Mesenchymal stem cell (in vitro differentiated cells and primary cell): ENCODE measurements at regions not wholly inside any gene's neighbourhood (a gene's known extent, or its start where the extent isn't known, plus 50 kb on each side); places are given as distances from the start of the nearest gene placed in this dataset.

Experiments used
- DNase-seq: peaks from one replicate; pipeline ENCODE4 v3.0.0-alpha.2; 2013
- H2AFZ ChIP-seq: one replicate; pipeline ENCODE4 v1.6.1; 2013; ENCODE audit warnings: low read depth, mild to moderate bottlenecking, control low read depth, inconsistent platforms, low read length, moderate library complexity
- H2AK5ac ChIP-seq: 2 replicates; pipeline ENCODE4 v1.6.1; 2013; ENCODE audit warnings: low read length, moderate library complexity, mild to moderate bottlenecking, inconsistent platforms; ENCODE audit not compliant: severe bottlenecking
- H2BK120ac ChIP-seq: one replicate; pipeline ENCODE4 v1.6.1; 2013; ENCODE audit warnings: low read depth, mild to moderate bottlenecking, inconsistent platforms, low read length, moderate library complexity
- H2BK12ac ChIP-seq, 2 experiments: one replicate each; pipeline ENCODE4 v1.6.1; 2013; ENCODE audit warnings: inconsistent platforms in 2 of 2, low read length in 2 of 2, mild to moderate bottlenecking in 2 of 2, moderate library complexity in 2 of 2, control low read depth in 1 of 2
- H2BK15ac ChIP-seq: one replicate; pipeline ENCODE4 v1.6.1; 2013; ENCODE audit warnings: mild to moderate bottlenecking, low read depth, inconsistent platforms; ENCODE audit not compliant: poor library complexity, severe bottlenecking
- H2BK5ac ChIP-seq: 2 replicates; pipeline ENCODE4 v1.6.1; 2013; ENCODE audit warnings: low read depth, mild to moderate bottlenecking, low read length, control low read depth, inconsistent platforms; ENCODE audit not compliant: poor library complexity, severe bottlenecking
- H3K14ac ChIP-seq, 2 experiments: one replicate each; pipeline ENCODE4 v1.6.1; 2013; ENCODE audit warnings: inconsistent platforms in 2 of 2, low read length in 2 of 2, control low read depth in 1 of 2, mild to moderate bottlenecking in 1 of 2, moderate library complexity in 1 of 2
- H3K18ac ChIP-seq, 2 experiments: one replicate each; pipeline ENCODE4 v1.6.1; 2013; ENCODE audit warnings: inconsistent platforms in 2 of 2, low read length in 2 of 2, control low read depth in 1 of 2, low read depth in 1 of 2, mild to moderate bottlenecking in 1 of 2
- H3K23ac ChIP-seq, 2 experiments: one replicate each; pipeline ENCODE4 v1.6.1; 2013; ENCODE audit warnings: inconsistent platforms in 2 of 2, low read length in 2 of 2, mild to moderate bottlenecking in 2 of 2, moderate library complexity in 2 of 2, control low read depth in 1 of 2
- H3K27ac ChIP-seq: 2 replicates; pipeline ENCODE4 v1.5.1; 2013; ENCODE audit warnings: mild to moderate bottlenecking, moderate library complexity, low read length, control low read depth, inconsistent platforms; ENCODE audit not compliant: poor library complexity, severe bottlenecking
- H3K27me3 ChIP-seq, 2 experiments: 2 replicates each; pipeline versions ENCODE4 v1.6.1 to v1.7.0; 2013; ENCODE audit warnings: low read length in 2 of 2, mild to moderate bottlenecking in 2 of 2, moderate library complexity in 2 of 2, control low read depth in 1 of 2, inconsistent platforms in 1 of 2; ENCODE audit not compliant: control insufficient read depth in 1 of 2, insufficient read depth in 1 of 2
- H3K36me3 ChIP-seq, 2 experiments: 2 replicates each; pipeline versions ENCODE4 v1.6.1 to v1.7.0; 2013; ENCODE audit warnings: low read length in 2 of 2, control low read depth in 1 of 2, inconsistent platforms in 1 of 2, low read depth in 1 of 2, mild to moderate bottlenecking in 1 of 2; ENCODE audit not compliant: insufficient read depth in 2 of 2, control insufficient read depth in 1 of 2
- H3K4ac ChIP-seq, 2 experiments: one replicate each; pipeline ENCODE4 v1.6.1; 2013; ENCODE audit warnings: inconsistent platforms in 2 of 2, low read length in 2 of 2, mild to moderate bottlenecking in 2 of 2, moderate library complexity in 2 of 2, control low read depth in 1 of 2, low read depth in 1 of 2
- H3K4me1 ChIP-seq: 2 replicates; pipeline ENCODE4 v1.6.1; 2013; ENCODE audit warnings: low read depth, low read length, control low read depth; ENCODE audit not compliant: control insufficient read depth, insufficient read depth
- H3K4me2 ChIP-seq: 2 replicates; pipeline ENCODE4 v1.6.1; 2013; ENCODE audit warnings: low read length, mild to moderate bottlenecking, inconsistent platforms; ENCODE audit not compliant: poor library complexity, severe bottlenecking
- H3K4me3 ChIP-seq, 2 experiments: 2 replicates each; pipeline versions ENCODE4 v1.5.1 to v1.7.0; 2013; ENCODE audit warnings: low read length in 2 of 2, mild to moderate bottlenecking in 2 of 2, control low read depth in 1 of 2, low read depth in 1 of 2; ENCODE audit not compliant: insufficient read depth in 1 of 2
- H3K79me1 ChIP-seq: replicated peaks from 2 replicates; pipeline ENCODE4 v1.6.1; 2013; ENCODE audit warnings: mild to moderate bottlenecking, control low read depth, low read length, inconsistent platforms; ENCODE audit not compliant: poor library complexity, severe bottlenecking
- H3K9ac ChIP-seq: 2 replicates; pipeline ENCODE4 v1.7.0; 2013; ENCODE audit warnings: mild to moderate bottlenecking, low read length, moderate library complexity
- H3K9me3 ChIP-seq: 2 replicates; pipeline ENCODE4 v1.7.0; 2013; ENCODE audit warnings: mild to moderate bottlenecking, low read length; ENCODE audit not compliant: control insufficient read depth
- H4K8ac ChIP-seq: one replicate; pipeline ENCODE4 v1.6.1; 2013; ENCODE audit warnings: inconsistent platforms, mild to moderate bottlenecking, low read length, moderate library complexity
- H4K91ac ChIP-seq: one replicate; pipeline ENCODE4 v1.6.1; 2013; ENCODE audit warnings: mild to moderate bottlenecking, low read length, inconsistent platforms
- WGBS: methylation state at CpG from one replicate; pipeline ENCODE4 v1.1.7; 2013; ENCODE audit warnings: mixed read lengths; 5-methylcytosine and 5-hydroxymethylcytosine counted together

- Histone ChIP-seq H2BK15ac (no peak overlapping the region), H3K79me1 (no peaks in the 10 kb centered on the region), H3K4me1 (no peaks in the 10 kb centered on the region), H3K18ac (no peak overlapping the region), H2BK5ac (no peak overlapping the region), H4K8ac (no peak overlapping the region), H2BK12ac (no peak overlapping the region), H3K9ac (peak overlapping the region; percentile 67), H4K91ac (no peak overlapping the region), H3K4me3 (no peak overlapping the region), H3K23ac (no peak overlapping the region), H3K4ac (no peak overlapping the region), H3K14ac (no peak overlapping the region), H3K27ac (no peak overlapping the region), H3K9me3 (no peaks in the 10 kb centered on the region), H3K27me3 (no peaks in the 10 kb centered on the region), H3K4me2 (no peak overlapping the region), H2BK120ac (no peak overlapping the region), H3K36me3 (no peaks in the 10 kb centered on the region), H2AK5ac (no peak overlapping the region), H2AFZ (no peak overlapping the region)
- no peak for DNase-seq
These were observed 62.7 kb upstream of the AMOTL1 start for GRCh38 chr11:94705419-94705818.

DNA sequence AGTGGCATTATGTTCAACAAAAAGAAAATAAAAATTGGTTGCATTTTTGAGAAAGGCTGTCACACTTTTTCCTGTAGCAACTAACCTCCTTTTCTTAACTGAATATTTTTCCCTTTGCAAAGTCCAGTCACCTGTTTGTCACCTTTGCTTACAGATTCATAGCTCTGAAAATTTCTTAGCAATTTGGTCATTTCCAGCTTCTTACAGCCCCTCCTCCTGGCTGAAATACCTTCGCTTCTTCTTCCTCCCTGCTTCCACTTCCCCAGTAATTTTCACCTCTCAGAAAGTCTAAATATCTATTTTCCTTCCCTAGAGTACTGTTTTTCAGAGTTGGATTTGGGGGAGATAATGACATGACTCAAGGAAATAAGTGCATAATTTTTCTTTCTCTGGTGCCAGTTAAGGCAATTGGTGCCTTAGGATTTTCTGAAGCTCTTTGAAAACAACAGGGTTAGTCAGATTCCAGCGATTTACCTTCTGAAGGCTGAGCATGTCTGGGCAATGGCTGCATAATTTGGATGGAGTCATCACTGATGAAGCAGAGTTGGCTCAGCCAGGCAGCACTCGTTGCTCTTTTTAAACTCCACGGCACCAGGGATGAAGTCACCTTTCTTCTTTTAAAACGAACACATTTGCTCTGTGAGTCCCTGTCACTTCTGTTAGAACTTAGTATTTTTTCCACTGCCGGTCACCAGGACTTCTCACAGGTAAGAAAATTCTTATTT, 62.1 kb upstream of the AMOTL1 start:
- Histone ChIP-seq H2BK15ac (peak overlapping the region; percentile 41), H3K36me3 (no peaks in the 10 kb centered on the region), H4K8ac (no peak overlapping the region), H4K91ac (no peak overlapping the region), H3K18ac (no peak overlapping the region), H2BK12ac (no peak overlapping the region), H3K9me3 (no peaks in the 10 kb centered on the region), H3K23ac (no peak overlapping the region), H3K14ac (no peak overlapping the region), H3K4me2 (no peak overlapping the region), H3K4me3 (no peak overlapping the region), H3K4ac (no peak overlapping the region), H2BK5ac (no peak overlapping the region), H3K4me1 (no peaks in the 10 kb centered on the region), H3K27me3 (no peaks in the 10 kb centered on the region), H2BK120ac (no peak overlapping the region), H3K27ac (no peak overlapping the region), H2AFZ (no peak overlapping the region), H3K79me1 (no peaks in the 10 kb centered on the region), H3K9ac (peak overlapping the region; percentile 67), H2AK5ac (no peak overlapping the region)
- WGBS: 82% methylated on average over 4 of the region's 6 CpGs
- no peak for DNase-seq

GRCh38 chr11:94708176-94708575, 60.0 kb upstream of the AMOTL1 start:
- Histone ChIP-seq H4K91ac (no peak overlapping the region), H2AFZ (no peak overlapping the region), H2BK15ac (no peak overlapping the region), H3K18ac (no peak overlapping the region), H3K9me3 (no peaks in the 10 kb centered on the region), H3K4me3 (no peak overlapping the region), H2BK12ac (no peak overlapping the region), H3K9ac (no peak overlapping the region), H2BK5ac (no peak overlapping the region), H3K4me1 (no peaks in the 10 kb centered on the region), H2BK120ac (no peak overlapping the region), H3K4ac (no peak overlapping the region), H2AK5ac (no peak overlapping the region), H3K14ac (no peak overlapping the region), H3K27ac (no peak overlapping the region), H4K8ac (no peak overlapping the region), H3K36me3 (no peaks in the 10 kb centered on the region), H3K27me3 (no peaks in the 10 kb centered on the region), H3K79me1 (no peaks in the 10 kb centered on the region), H3K4me2 (no peak overlapping the region), H3K23ac (no peak overlapping the region)
- DNase-seq: no peak
- 90% methylated on average over 2 of the region's 4 CpGs for WGBS

DNA sequence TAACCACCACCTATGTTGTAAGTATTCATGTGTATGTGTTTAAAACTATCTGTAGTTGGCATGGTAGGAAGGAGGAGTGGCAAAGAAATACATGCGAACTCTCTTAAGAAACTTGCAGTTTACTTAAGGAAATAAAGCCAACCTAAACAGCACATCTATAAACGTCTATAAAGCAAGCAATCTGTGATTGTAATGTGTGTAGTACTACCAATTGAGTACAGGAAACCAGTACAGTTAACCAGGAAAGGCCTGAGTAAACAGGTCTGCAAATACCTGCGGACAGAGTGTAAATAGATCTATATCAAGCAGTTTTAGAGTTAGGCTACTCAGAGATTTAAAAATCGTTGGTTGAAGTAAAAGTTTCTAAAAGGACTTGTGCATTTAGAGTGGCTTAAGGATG, 59.5 kb upstream of the AMOTL1 start:
- 81% methylated on average over 3 of the region's 4 CpGs for WGBS
- H4K8ac ChIP-seq: no peak overlapping the region
- no peak overlapping the region for H3K4me2 ChIP-seq
- no peak overlapping the region for H3K9ac ChIP-seq
- H2BK15ac ChIP-seq: no peak overlapping the region
- H3K4ac ChIP-seq: no peak overlapping the region
- no peak overlapping the region for H2BK12ac ChIP-seq
- no peak overlapping the region for H3K27ac ChIP-seq
- H3K4me3 ChIP-seq: no peak overlapping the region
- no peaks in the 10 kb centered on the region for H3K9me3 ChIP-seq
- H3K36me3 ChIP-seq: no peaks in the 10 kb centered on the region
- no peak overlapping the region for H2AK5ac ChIP-seq
- H2BK5ac ChIP-seq: no peak overlapping the region
- H2BK120ac ChIP-seq: no peak overlapping the region
- DNase-seq: no peak
- no peaks in the 10 kb centered on the region for H3K79me1 ChIP-seq
- H3K27me3 ChIP-seq: no peaks in the 10 kb centered on the region
- H4K91ac ChIP-seq: no peak overlapping the region
- no peaks in the 10 kb centered on the region for H3K4me1 ChIP-seq
- no peak overlapping the region for H3K18ac ChIP-seq
- no peak overlapping the region for H3K23ac ChIP-seq
- no peak overlapping the region for H3K14ac ChIP-seq
- H2AFZ ChIP-seq: no peak overlapping the region
